ENCODE measurements at regions not wholly inside any gene's neighbourhood (a gene's known extent, or its start where the extent isn't known, plus 50 kb on each side); places are given as distances from the start of the nearest gene placed in this dataset.
"Not testable (repeated sequence)": the region's sequence is repeated elsewhere in the genome, so short reads cannot be mapped to it uniquely, and the experiment has no call there.

DNA sequence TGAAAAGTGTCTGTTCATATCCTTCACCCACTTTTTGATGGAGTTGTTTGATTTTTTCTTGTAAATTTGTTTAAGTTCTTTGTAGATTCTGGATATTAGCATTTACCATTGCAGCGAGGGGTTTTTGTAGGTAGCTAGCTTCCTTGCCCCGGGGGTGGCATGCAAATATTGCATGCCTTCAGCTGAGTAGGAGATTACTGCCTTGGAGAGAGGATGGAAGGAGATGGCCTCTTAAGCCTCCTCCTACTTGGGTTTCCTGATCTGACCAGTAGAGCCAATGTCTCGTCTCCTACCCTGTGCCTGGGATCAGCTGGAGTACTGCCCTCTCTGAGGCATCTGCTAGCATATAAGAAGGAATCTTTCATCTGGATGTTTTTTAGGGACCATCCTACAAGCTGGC lies 134.4 kb upstream of the CCND2 start:
- Histone ChIP-seq H3K36me3 (ENCODE audit: control insufficient read depth, insufficient read depth, low read length) (no peaks in the 10 kb centered on the region), H3K27me3 (ENCODE audit: control insufficient read depth, insufficient read depth, low read length) (no peaks in the 10 kb centered on the region), H3K4me1 (ENCODE audit: control insufficient read depth, insufficient read depth, low read length) (peaks cover 17% of the 10 kb centered on the region), H3K4me3 (ENCODE audit: low read depth, low read length) (no peak overlapping the region), H3K9me3 (ENCODE audit: control insufficient read depth, insufficient read depth, low read length) (no peaks in the 10 kb centered on the region), H3K9ac (ENCODE audit: low read depth, low read length) (no peak overlapping the region)

GRCh38 chr12:4138532-4138931 lies 135.0 kb upstream of the CCND2 start:
- H3K4me1 ChIP-seq (ENCODE audit: control insufficient read depth, insufficient read depth, low read length), result peaks cover 24% of the 10 kb centered on the region
- H3K9ac ChIP-seq (ENCODE audit: low read depth, low read length); H3K9me3 ChIP-seq (ENCODE audit: control insufficient read depth, insufficient read depth, low read length); H3K27me3 ChIP-seq (ENCODE audit: control insufficient read depth, insufficient read depth, low read length); H3K36me3 ChIP-seq (ENCODE audit: control insufficient read depth, insufficient read depth, low read length); H3K4me3 ChIP-seq (ENCODE audit: low read depth, low read length): not testable (repeated sequence)

GRCh38 chr12:4138051-4138450 lies 135.5 kb upstream of the CCND2 start:
- no peak overlapping the region for H3K9ac ChIP-seq (ENCODE audit: low read depth, low read length)
- no peaks in the 10 kb centered on the region for H3K36me3 ChIP-seq (ENCODE audit: control insufficient read depth, insufficient read depth, low read length)
- no peaks in the 10 kb centered on the region for H3K9me3 ChIP-seq (ENCODE audit: control insufficient read depth, insufficient read depth, low read length)
- H3K27me3 ChIP-seq (ENCODE audit: control insufficient read depth, insufficient read depth, low read length), result no peaks in the 10 kb centered on the region
- no peak overlapping the region for H3K4me3 ChIP-seq (ENCODE audit: low read depth, low read length)
- H3K4me1 ChIP-seq (ENCODE audit: control insufficient read depth, insufficient read depth, low read length), result peaks cover 27% of the 10 kb centered on the region

GRCh38 chr12:4137441-4137840 lies 136.1 kb upstream of the CCND2 start:
- Histone ChIP-seq H3K9me3 (ENCODE audit: control insufficient read depth, insufficient read depth, low read length) (no peaks in the 10 kb centered on the region), H3K27me3 (ENCODE audit: control insufficient read depth, insufficient read depth, low read length) (no peaks in the 10 kb centered on the region), H3K4me3 (ENCODE audit: low read depth, low read length) (no peak overlapping the region), H3K36me3 (ENCODE audit: control insufficient read depth, insufficient read depth, low read length) (no peaks in the 10 kb centered on the region), H3K4me1 (ENCODE audit: control insufficient read depth, insufficient read depth, low read length) (peaks cover 27% of the 10 kb centered on the region), H3K9ac (ENCODE audit: low read depth, low read length) (no peak overlapping the region)

DNA sequence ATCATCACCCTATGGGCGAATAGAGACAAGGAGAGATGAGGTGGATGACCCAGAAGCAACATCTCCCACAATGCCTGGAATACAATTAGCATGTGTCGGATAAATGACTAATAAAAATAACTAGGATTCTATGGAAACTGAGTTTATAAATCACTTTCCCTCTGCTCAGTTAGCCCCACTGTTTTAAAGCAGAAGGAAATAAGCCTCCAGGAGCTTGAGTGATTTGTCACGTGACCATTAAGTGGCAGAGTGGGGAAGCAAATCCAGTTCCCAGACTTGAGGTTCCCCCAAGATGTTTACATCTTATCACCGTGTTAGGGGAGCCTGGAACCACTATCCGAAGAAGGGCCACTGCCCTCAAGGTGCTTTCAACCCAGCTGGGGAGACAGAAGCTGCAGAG lies 136.5 kb upstream of the CCND2 start:
- Histone ChIP-seq H3K4me3 (ENCODE audit: low read depth, low read length) (no peak overlapping the region), H3K27me3 (ENCODE audit: control insufficient read depth, insufficient read depth, low read length) (no peaks in the 10 kb centered on the region), H3K4me1 (ENCODE audit: control insufficient read depth, insufficient read depth, low read length) (peaks cover 27% of the 10 kb centered on the region), H3K9me3 (ENCODE audit: control insufficient read depth, insufficient read depth, low read length) (no peaks in the 10 kb centered on the region), H3K9ac (ENCODE audit: low read depth, low read length) (no peak overlapping the region), H3K36me3 (ENCODE audit: control insufficient read depth, insufficient read depth, low read length) (no peaks in the 10 kb centered on the region)

DNA sequence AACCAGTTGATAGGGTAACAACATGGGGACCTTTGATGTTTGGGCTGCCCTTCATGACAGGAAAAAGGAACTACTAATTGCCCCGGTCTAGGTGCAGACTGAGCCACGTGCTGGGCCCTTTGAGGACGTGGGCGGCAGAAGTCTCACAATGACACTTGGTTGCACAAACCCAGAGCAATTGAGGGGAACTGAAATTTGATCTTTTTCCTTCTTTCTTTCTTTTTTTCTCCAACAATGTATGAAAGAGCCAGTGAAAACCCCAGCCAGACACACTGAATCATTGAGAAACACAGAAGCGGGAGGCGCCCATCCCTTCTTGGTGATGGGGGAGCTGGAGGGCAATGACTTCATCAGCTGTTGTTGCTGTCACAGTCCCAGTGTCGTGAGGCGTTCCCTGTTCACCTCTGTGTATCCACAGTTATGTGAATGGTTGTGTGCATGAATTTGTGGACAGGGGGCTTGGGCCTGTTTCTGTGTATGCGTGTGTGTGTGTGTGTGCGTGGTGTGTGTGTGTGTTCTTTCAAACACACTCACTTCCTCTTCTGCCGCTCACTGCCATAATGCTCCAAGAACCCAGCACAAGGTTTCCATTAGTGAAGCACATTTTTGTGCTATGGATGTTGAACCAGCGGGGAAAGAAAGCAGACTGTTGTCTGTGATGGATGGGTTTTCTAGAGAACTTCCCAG lies 137.5 kb upstream of the CCND2 start:
- H3K4me3 ChIP-seq (ENCODE audit: low read depth, low read length), result no peak overlapping the region
- H3K9me3 ChIP-seq (ENCODE audit: control insufficient read depth, insufficient read depth, low read length), result no peaks in the 10 kb centered on the region
- no peak overlapping the region for H3K9ac ChIP-seq (ENCODE audit: low read depth, low read length)
- H3K36me3 ChIP-seq (ENCODE audit: control insufficient read depth, insufficient read depth, low read length), result no peaks in the 10 kb centered on the region
- peaks cover 27% of the 10 kb centered on the region for H3K4me1 ChIP-seq (ENCODE audit: control insufficient read depth, insufficient read depth, low read length)
- H3K27me3 ChIP-seq (ENCODE audit: control insufficient read depth, insufficient read depth, low read length), result no peaks in the 10 kb centered on the region

DNA sequence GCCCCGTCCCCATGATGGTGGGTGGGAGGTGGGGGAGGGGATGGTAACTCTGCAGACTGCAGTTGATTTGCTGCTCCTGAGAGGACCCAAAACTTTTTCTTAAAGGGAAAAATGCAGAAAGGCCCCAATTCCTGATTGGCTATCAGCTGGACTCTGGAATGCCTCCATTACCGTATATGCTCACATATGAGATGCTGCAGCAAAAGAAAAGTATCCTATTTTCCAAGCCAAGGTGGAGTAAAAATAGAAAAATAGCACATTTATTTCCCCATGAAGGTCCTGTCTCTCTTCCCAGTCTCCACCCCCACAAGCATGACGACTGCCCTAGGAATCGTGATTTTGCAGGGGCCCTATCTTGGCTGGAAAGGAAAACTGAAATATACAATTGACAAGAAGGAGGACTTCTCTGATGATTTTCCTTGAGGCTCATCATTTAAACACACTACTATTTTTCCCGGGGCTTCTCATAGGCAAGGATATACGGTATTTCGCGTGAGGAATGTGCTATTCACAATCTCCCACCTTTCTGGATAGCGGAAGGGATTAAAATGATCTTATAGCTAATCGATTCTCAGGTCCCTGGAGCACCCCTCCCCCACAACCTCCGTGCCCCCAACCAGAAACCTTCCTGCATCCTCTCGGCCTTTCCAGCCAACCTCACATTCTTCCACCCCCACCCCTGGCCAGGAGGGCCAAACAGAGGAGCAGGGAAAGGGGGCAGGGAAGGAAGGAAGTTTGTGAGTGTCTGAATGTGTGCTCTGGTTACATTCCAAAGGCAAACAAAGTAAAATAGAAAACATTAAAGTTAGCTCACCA lies 138.9 kb upstream of the CCND2 start:
- peak overlapping the region; percentile 26 for H3K9ac ChIP-seq (ENCODE audit: low read depth, low read length)
- H3K27me3 ChIP-seq (ENCODE audit: control insufficient read depth, insufficient read depth, low read length), result no peaks in the 10 kb centered on the region
- peak overlapping the region; percentile 31 for H3K4me3 ChIP-seq (ENCODE audit: low read depth, low read length)
- H3K36me3 ChIP-seq (ENCODE audit: control insufficient read depth, insufficient read depth, low read length), result no peaks in the 10 kb centered on the region
- H3K4me1 ChIP-seq (ENCODE audit: control insufficient read depth, insufficient read depth, low read length), result peaks cover 25% of the 10 kb centered on the region
- no peaks in the 10 kb centered on the region for H3K9me3 ChIP-seq (ENCODE audit: control insufficient read depth, insufficient read depth, low read length)

DNA sequence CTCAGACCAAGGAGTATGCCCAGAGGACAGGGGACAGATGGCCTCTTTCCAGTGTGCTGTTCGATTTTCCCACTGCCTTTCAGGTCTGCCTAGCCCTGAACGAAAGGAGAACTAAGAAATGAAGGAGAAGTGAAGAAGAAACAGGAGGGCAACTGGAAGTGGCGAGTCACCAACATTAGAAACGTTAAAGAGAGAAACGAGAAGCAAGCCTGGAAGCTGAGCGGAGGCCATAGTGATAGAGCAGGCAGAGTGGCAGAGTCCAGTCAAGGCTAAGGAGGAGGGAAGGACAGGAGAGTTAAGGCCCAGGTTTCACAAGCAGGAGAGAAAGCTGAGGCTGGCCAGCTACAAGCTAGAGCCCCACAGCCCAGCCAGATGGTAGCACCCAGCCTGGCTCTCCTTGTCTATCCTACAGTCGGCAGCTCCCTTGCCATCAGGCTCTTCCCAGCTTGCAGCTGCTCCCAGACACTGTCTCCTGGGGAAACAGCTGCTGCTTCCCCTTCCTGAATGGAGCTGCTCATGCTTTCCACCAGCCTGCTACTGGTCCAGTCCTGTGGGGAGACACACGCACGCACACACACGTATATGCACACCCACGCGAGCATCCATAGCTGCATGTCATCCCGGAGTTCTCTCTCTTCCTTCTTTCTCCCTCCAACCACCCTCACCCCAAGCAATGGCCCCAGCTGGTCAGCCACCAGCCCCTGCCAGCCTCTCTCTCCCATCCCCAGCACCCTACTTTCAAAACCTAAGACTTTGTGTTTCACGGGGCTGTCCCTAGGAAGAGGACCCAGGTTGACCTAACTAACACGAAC lies 139.7 kb upstream of the CCND2 start:
- Histone ChIP-seq H3K4me3 (ENCODE audit: low read depth, low read length) (peak overlapping the region; percentile 31), H3K9ac (ENCODE audit: low read depth, low read length) (no peak overlapping the region), H3K9me3 (ENCODE audit: control insufficient read depth, insufficient read depth, low read length) (no peaks in the 10 kb centered on the region), H3K4me1 (ENCODE audit: control insufficient read depth, insufficient read depth, low read length) (peaks cover 25% of the 10 kb centered on the region), H3K36me3 (ENCODE audit: control insufficient read depth, insufficient read depth, low read length) (no peaks in the 10 kb centered on the region), H3K27me3 (ENCODE audit: control insufficient read depth, insufficient read depth, low read length) (no peaks in the 10 kb centered on the region)

- Histone ChIP-seq H3K36me3 (ENCODE audit: control insufficient read depth, insufficient read depth, low read length) (no peaks in the 10 kb centered on the region), H3K27me3 (ENCODE audit: control insufficient read depth, insufficient read depth, low read length) (no peaks in the 10 kb centered on the region), H3K9me3 (ENCODE audit: control insufficient read depth, insufficient read depth, low read length) (no peaks in the 10 kb centered on the region), H3K9ac (ENCODE audit: low read depth, low read length) (no peak overlapping the region), H3K4me3 (ENCODE audit: low read depth, low read length) (no peak overlapping the region), H3K4me1 (ENCODE audit: control insufficient read depth, insufficient read depth, low read length) (peaks cover 25% of the 10 kb centered on the region)
These were observed 140.5 kb upstream of the CCND2 start for GRCh38 chr12:4133029-4133428.

- no peaks in the 10 kb centered on the region for H3K9me3 ChIP-seq (ENCODE audit: control insufficient read depth, insufficient read depth, low read length)
- H3K4me1 ChIP-seq (ENCODE audit: control insufficient read depth, insufficient read depth, low read length), result no peaks in the 10 kb centered on the region
- no peak overlapping the region for H3K4me3 ChIP-seq (ENCODE audit: low read depth, low read length)
- peaks cover 5% of the 10 kb centered on the region for H3K27me3 ChIP-seq (ENCODE audit: control insufficient read depth, insufficient read depth, low read length)
- H3K36me3 ChIP-seq (ENCODE audit: control insufficient read depth, insufficient read depth, low read length), result no peaks in the 10 kb centered on the region
- no peak overlapping the region for H3K9ac ChIP-seq (ENCODE audit: low read depth, low read length)
These were observed 152.0 kb upstream of the CCND2 start for GRCh38 chr12:4121506-4122020.

DNA sequence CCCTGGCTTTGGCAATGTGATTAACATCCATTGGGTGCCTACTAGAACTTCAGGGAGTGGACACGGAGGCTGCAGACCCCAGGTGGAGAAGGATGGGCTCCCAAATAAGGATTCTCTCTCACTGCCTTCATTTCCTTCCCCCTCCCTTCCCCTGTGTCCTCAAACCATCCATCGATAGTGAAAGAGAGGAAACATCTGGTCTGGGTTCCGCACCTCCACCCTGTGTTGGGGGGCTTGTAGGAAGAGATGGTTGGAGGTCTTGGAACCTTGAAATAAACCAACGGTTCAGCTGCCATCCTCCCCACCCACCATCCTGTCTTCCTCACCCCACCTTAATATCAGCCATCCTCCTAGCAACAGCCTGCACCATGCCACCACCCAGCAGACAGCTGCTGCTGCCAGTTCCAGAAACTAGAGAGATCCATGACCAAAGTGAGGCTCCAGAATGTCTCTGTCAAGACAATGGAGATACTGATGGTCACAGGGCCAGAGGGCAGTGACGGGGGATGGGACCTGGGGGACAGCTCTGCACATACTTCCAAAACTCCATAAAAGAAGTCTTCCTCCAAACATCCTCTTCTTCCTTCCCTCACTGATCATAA lies 153.1 kb upstream of the CCND2 start:
- Histone ChIP-seq H3K36me3 (ENCODE audit: control insufficient read depth, insufficient read depth, low read length) (no peaks in the 10 kb centered on the region), H3K9ac (ENCODE audit: low read depth, low read length) (no peak overlapping the region), H3K4me3 (ENCODE audit: low read depth, low read length) (no peak overlapping the region), H3K9me3 (ENCODE audit: control insufficient read depth, insufficient read depth, low read length) (no peaks in the 10 kb centered on the region), H3K27me3 (ENCODE audit: control insufficient read depth, insufficient read depth, low read length) (peaks cover 10% of the 10 kb centered on the region), H3K4me1 (ENCODE audit: control insufficient read depth, insufficient read depth, low read length) (no peaks in the 10 kb centered on the region)
